BLaER1 (cell line): ENCODE measurements at regions not wholly inside any gene's neighbourhood (a gene's known extent, or its start where the extent isn't known, plus 50 kb on each side); places are given as distances from the start of the nearest gene placed in this dataset.
A peak's percentile ranks its signal among the peaks of the same experiment; 100 is the strongest.

Source experiments
- H3K27ac ChIP-seq: shearing (Covaris generic); formaldehyde crosslinking; 2 replicates; pipeline ENCODE4 v1.8.1; 2022
- H3K27me3 ChIP-seq: shearing (Covaris generic); formaldehyde crosslinking; 2 replicates; pipeline ENCODE4 v1.8.1; 2022
- H3K36me3 ChIP-seq: shearing (Covaris generic); formaldehyde crosslinking; 2 replicates; pipeline ENCODE4 v1.8.1; 2022
- H3K4me1 ChIP-seq: shearing (Covaris generic); formaldehyde crosslinking; 2 replicates; pipeline ENCODE4 v1.8.1; 2022
- H3K4me2 ChIP-seq: shearing (Covaris generic); formaldehyde crosslinking; 2 replicates; pipeline ENCODE4 v1.8.1; 2022
- H3K4me3 ChIP-seq: shearing (Covaris generic); formaldehyde crosslinking; 2 replicates; pipeline ENCODE4 v1.8.1; 2022
- H3K9ac ChIP-seq: shearing (Covaris generic); formaldehyde crosslinking; 2 replicates; pipeline ENCODE4 v1.8.1; 2022
- H3K9me3 ChIP-seq: shearing (Covaris generic); formaldehyde crosslinking; 2 replicates; pipeline ENCODE4 v1.8.1; 2022
- H4K20me1 ChIP-seq: shearing (Covaris generic); formaldehyde crosslinking; 2 replicates; pipeline ENCODE4 v1.8.1; 2022
- Cebpa-rat ChIP-seq: shearing (Covaris generic); IDR thresholded peaks from 2 replicates; pipeline ENCODE4 v1.8.1; 2022

DNA sequence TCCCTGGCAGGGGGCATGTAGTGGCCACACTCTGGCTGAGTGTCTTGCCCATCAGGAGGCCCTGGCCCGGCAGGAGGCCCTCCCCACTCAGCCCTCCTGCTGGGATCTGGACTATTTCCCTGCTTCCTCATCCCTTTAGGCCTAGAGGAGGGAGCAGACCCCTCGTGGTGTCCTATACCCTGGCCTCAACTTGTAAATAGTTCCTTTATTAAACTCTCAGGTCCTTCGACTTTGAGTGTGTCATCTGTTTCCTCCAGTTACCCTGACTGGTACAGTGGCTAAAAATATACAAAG is 166.7 kb upstream of the GLI2 start:
- H3K27ac ChIP-seq: peak overlapping the region; percentile 77
- H3K9ac ChIP-seq: peak overlapping the region; percentile 64
- H3K4me1 ChIP-seq: peaks cover 40% of the 10 kb centered on the region
- H3K36me3 ChIP-seq: no peaks in the 10 kb centered on the region
- TF ChIP-seq Cebpa-rat: no peak
- no peaks in the 10 kb centered on the region for H4K20me1 ChIP-seq
- H3K4me2 ChIP-seq: peak overlapping the region; percentile 83
- H3K4me3 ChIP-seq: no peak overlapping the region
- no peaks in the 10 kb centered on the region for H3K9me3 ChIP-seq
- H3K27me3 ChIP-seq: no peaks in the 10 kb centered on the region

DNA sequence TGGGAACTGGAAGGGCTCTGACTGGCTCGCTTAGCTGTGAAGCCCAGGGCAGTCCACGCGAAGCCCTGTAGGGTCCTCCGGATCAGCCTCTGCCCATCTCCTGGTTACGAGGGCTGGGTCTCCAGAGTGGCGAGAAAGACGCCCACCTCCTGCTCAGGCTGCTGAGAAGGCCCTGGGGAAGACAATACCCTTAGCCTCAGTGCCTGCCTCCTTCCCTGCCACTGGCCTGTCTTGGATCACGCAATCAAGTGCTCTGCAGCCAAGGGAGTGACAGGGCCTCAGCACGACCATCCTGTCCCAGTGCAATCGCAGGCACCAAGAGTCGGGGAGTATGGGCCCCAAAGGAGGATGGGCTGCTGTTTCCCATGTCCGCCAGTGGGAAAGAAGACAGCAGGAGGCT is 165.7 kb upstream of the GLI2 start:
- Histone ChIP-seq H3K4me3 (no peak overlapping the region), H3K4me2 (peak overlapping the region; percentile 83; the same call in 1 of the 2 replicates), H3K9me3 (no peaks in the 10 kb centered on the region), H3K9ac (no peak overlapping the region), H3K27me3 (no peaks in the 10 kb centered on the region), H3K36me3 (no peaks in the 10 kb centered on the region), H3K4me1 (peaks cover 51% of the 10 kb centered on the region), H4K20me1 (no peaks in the 10 kb centered on the region), H3K27ac (0 out of 2 replicates have a peak overlapping the region, but pooled peaks have one; percentile 20)
- TF ChIP-seq Cebpa-rat: no peak

DNA sequence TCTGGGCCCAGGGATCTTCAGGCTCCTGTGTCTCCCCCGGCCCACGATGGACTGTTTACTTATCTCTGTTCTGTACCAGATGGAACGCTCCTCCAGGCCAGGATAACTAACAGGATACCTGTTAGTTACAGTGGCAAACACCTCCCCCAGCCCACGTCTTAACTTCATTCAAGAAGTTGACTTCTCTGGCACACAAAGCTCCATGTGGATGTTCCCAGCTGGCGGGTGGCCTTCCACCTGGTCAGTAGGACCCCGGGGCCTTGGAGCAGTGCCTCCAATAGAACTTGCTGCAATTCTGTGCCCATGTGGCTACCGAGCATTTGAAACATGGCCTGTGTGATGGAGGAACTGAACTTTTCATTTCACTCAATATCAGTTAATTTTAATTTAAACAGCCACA is 165.1 kb upstream of the GLI2 start:
- H3K27ac ChIP-seq: 0 out of 2 replicates have a peak overlapping the region, but pooled peaks have one; percentile 20
- H3K9ac ChIP-seq: no peak overlapping the region
- peaks cover 56% of the 10 kb centered on the region for H3K4me1 ChIP-seq
- no peaks in the 10 kb centered on the region for H3K27me3 ChIP-seq
- no peak for TF ChIP-seq Cebpa-rat
- H3K9me3 ChIP-seq: no peaks in the 10 kb centered on the region
- no peaks in the 10 kb centered on the region for H3K36me3 ChIP-seq
- no peak overlapping the region for H3K4me3 ChIP-seq
- H4K20me1 ChIP-seq: no peaks in the 10 kb centered on the region
- 0 out of 2 replicates have a peak overlapping the region, but pooled peaks have one; percentile 83 for H3K4me2 ChIP-seq

DNA sequence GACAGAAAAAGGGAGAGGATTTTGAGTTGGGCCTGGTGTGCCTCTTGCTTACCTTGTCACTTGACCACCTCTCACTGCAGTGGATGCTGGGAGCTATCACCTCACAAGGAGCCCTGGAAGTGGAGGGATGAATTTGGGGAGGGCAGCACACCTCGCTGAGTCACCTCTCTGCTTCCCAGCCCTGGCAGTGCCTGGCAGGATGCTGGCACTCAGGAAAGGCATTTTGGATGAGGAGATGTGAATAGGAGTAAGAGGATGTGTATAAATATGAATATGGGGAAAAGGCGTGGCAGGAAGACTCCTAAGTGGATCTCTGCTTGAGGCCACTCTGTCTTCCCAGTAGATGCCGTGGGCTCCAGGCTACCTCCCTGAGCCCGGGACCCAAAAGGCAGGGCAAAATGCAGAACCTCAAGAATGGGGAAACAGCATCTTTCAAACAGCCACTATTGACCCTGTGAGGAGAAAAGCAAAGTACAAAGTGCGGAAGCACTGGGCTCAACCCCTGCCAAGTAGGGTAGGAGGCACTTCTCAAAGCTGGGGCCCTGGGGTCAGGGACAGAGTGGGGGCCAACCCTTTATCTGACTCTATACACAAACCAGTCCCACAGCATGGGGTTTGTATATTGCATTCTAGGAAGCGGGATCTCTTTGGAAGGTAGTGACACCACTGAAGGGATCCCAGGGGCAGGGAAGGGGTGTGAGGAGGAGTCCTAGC is 164.5 kb upstream of the GLI2 start:
- peaks cover 63% of the 10 kb centered on the region for H3K4me1 ChIP-seq
- no peak overlapping the region for H3K4me2 ChIP-seq
- H3K4me3 ChIP-seq: no peak overlapping the region
- H3K9me3 ChIP-seq: no peaks in the 10 kb centered on the region
- no peak overlapping the region for H3K9ac ChIP-seq
- H4K20me1 ChIP-seq: no peaks in the 10 kb centered on the region
- no peaks in the 10 kb centered on the region for H3K27me3 ChIP-seq
- no peak overlapping the region for H3K27ac ChIP-seq
- no peak for TF ChIP-seq Cebpa-rat
- H3K36me3 ChIP-seq: no peaks in the 10 kb centered on the region

DNA sequence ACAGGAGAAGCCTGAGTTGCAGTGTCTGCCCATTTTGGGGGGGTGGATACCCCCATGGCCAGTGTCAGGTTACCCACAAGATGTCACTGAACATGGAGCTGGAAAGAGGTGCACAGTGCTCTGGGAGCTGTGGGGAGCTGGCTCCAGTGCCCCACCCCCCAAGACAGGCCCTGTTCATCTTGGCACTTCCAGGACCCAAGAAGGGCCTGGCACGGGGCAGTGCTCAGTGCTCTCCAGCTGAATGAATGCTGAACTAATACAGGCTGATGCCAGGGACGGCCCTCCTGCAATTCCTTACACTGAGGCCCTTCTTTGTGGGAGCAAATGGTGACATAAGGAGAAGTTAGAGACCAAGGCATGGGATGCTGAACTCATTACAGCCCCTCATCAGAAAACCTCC is 163.4 kb upstream of the GLI2 start:
- H3K4me1 ChIP-seq: peaks cover 73% of the 10 kb centered on the region
- H3K4me2 ChIP-seq: no peak overlapping the region
- H3K9me3 ChIP-seq: no peaks in the 10 kb centered on the region
- H3K27me3 ChIP-seq: no peaks in the 10 kb centered on the region
- no peaks in the 10 kb centered on the region for H4K20me1 ChIP-seq
- no peaks in the 10 kb centered on the region for H3K36me3 ChIP-seq
- H3K4me3 ChIP-seq: no peak overlapping the region
- no peak for TF ChIP-seq Cebpa-rat
- no peak overlapping the region; the same call in 1 of the 2 replicates for H3K27ac ChIP-seq
- no peak overlapping the region for H3K9ac ChIP-seq

DNA sequence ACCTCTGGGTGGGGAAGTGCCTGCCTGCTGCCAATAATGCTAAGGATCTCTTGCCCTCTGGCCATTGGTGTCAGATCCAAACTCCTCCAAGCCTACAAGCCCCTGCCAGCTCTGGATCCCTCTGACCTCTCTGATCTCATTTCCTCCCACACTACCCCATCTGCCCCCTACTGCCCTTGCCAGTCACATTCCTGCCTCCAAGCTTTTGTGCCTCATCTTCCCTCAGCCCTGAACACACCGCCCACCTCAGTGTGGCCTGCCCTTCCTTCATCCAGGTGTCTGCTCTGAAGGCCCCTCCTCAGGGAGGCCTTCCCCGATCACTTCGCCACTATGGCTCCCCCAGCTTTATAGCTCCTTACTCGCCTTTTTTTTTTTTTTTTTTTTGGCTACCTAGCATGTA is 161.0 kb upstream of the GLI2 start:
- Histone ChIP-seq H3K4me1 (peaks cover 78% of the 10 kb centered on the region), H3K4me2 (peak overlapping the region; percentile 87), H3K36me3 (no peaks in the 10 kb centered on the region), H3K9me3 (no peaks in the 10 kb centered on the region), H3K4me3 (no peak overlapping the region), H4K20me1 (no peaks in the 10 kb centered on the region), H3K9ac (no peak overlapping the region), H3K27ac (peak overlapping the region; percentile 32; the same call in 1 of the 2 replicates), H3K27me3 (no peaks in the 10 kb centered on the region)
- TF ChIP-seq Cebpa-rat: no peak

DNA sequence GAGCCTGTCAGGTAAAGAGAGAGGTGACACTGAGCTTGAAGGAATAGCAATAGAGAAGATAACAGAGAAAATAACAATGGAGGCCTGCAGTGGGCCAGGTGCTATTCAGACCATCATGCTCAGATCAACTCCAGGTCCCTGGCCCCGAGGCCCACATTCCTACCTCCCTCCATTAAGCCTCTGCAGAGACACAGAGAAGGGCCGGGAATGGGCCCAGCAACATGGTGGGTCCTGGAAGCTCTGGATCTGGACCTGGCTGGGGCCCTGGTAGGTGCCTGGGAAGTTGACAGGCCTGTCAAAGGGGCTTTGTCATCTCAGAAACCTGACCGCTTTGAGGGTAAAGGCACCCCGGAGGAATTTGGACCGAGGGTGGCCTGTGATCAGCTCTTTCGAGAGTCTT is 159.7 kb upstream of the GLI2 start:
- Histone ChIP-seq H3K4me3 (no peak overlapping the region), H3K4me2 (peak overlapping the region; percentile 87), H3K4me1 (peaks cover 85% of the 10 kb centered on the region), H3K36me3 (no peaks in the 10 kb centered on the region), H3K27ac (peak overlapping the region; percentile 83), H4K20me1 (no peaks in the 10 kb centered on the region), H3K9me3 (no peaks in the 10 kb centered on the region), H3K27me3 (no peaks in the 10 kb centered on the region), H3K9ac (peak overlapping the region; percentile 72; the same call in 1 of the 2 replicates)
- TF ChIP-seq Cebpa-rat: no peak

DNA sequence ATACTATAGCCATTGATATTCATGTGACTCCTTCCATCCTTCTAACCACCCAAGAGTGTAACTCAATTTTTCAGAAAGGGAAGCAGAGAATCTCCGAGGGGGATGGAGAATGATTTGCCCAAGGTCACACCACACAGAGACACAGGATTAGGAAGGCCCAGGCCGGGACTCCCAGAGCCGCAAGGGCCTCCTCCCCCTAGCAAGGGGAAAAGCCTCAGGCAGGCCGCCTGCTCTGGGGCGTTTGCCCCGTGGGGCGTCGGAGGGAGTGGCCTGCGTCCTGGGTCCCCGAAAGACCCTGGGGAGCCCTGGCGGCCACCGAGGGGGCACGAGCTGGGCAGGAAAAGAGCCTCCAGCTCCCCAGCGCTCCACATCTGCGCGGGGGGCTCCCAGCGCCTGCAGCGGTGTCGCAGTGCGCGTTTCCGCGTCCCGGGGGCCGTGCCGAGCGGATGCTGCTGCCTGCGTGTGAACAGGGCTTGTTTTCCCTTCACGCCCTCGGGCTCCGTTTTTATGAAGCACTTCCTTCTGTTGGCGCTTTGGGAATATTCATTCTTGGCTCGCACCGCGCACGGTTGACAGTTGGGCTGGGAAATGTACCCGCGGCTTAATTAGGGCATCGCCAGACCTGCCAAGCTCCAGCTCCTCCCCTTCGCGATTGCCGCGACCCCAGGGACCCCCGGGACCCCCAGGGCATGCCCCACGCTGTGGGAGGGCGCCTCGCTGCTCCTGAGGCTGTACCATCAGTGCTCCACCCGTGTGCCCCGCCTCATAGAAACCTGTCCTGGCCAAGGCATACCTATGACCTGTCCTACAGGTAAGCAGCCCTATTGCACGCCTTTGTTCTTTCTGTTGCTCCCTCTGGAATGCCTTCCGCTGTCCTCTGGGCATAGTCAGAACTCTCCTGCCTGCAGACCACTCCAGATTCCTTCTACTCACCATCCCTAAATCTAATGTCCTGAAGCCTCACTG is 158.9 kb upstream of the GLI2 start:
- H3K9ac ChIP-seq: peak overlapping the region; percentile 72
- peak overlapping the region; percentile 60 for H3K4me3 ChIP-seq
- H3K9me3 ChIP-seq: no peaks in the 10 kb centered on the region
- peaks cover 91% of the 10 kb centered on the region for H3K4me1 ChIP-seq
- H4K20me1 ChIP-seq: no peaks in the 10 kb centered on the region
- H3K27ac ChIP-seq: peak overlapping the region; percentile 83
- no peaks in the 10 kb centered on the region for H3K36me3 ChIP-seq
- H3K27me3 ChIP-seq: no peaks in the 10 kb centered on the region
- H3K4me2 ChIP-seq: peak overlapping the region; percentile 87
- no peak for TF ChIP-seq Cebpa-rat

DNA sequence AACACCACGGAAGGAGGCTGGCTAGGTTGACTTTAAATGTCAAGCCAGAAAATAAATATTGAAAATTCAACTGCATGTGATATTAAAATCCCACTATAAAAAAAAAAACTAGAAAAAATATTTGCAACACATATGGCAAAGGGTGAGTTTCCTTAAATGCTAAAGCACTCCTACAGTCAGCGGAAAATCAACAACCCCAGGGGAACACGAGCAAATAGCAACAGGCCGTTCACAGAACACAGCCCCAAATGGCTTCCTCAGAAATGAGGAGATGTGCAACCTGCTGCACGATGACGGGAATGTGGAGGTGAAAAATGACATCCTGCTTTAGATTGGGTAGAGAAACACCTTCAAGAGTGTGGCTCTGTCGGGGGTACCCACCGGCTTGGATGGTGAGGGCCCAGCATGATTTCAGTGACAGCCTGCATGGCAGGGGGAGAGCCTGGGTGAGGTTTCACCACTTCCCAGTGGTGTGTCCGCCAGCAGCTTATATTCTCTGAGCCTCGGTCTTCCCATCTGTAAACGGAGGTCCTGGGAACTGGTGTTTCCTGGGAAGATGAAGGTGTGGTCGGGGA is 157.9 kb upstream of the GLI2 start:
- peaks cover under 1% of the 10 kb centered on the region; the same call in 1 of the 2 replicates for H3K9me3 ChIP-seq
- peak overlapping the region; percentile 83 for H3K27ac ChIP-seq
- no peak for TF ChIP-seq Cebpa-rat
- H4K20me1 ChIP-seq: no peaks in the 10 kb centered on the region
- no peaks in the 10 kb centered on the region for H3K36me3 ChIP-seq
- peak overlapping the region; percentile 60 for H3K4me3 ChIP-seq
- peak overlapping the region; percentile 87 for H3K4me2 ChIP-seq
- H3K27me3 ChIP-seq: no peaks in the 10 kb centered on the region
- peaks cover 87% of the 10 kb centered on the region for H3K4me1 ChIP-seq
- H3K9ac ChIP-seq: peak overlapping the region; percentile 72
